HG02981 (cell line): ENCODE measurements at regions not wholly inside any gene's neighbourhood (a gene's known extent, or its start where the extent isn't known, plus 50 kb on each side); places are given as distances from the start of the nearest gene placed in this dataset.

Source experiments
- ATAC-seq: cut with Tn5 transposase; IDR thresholded peaks from one replicate; pipeline ENCODE4 v1.9.1; 2021; ENCODE audit warnings: mild to moderate bottlenecking, moderate library complexity; ENCODE audit not compliant: unreplicated experiment

DNA sequence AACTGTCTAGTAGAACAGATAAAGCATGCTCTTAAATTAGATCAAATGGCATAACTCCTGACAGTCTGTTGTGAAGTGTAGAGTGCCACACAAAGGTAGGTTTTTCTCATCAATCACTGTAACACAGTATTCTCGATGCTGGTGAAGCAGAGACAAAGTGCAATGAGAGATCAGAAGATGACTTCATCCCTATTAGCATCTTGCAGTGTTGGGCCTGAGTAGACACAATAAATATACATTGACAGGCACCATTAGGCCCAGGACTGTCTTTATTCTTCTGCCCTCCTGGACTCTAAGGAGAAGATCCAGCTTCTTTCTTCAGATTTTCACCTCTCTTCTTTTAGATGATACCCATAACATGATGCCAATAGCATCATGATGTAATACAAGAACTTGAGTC, 478.0 kb upstream of the TENM4 start:
- no peak for ATAC-seq

DNA sequence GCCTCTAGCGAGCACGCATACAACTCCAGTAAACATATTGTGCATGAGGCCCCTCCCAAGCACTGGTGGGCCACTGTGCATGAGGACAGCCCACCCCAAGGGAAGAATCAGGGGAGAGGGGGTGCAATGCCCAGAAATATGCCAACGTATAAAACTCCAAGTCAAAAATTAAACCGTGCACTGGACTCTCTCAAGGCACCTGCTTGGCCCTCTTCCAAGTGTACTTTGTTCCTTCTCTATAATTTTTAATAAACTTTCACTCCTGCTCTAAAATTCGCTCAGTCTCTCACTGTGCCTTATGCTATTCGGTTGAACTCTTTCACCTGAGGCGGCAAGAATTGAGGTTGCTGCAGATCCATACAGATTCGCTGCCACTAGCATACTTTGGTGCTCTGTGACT, 465.3 kb upstream of the TENM4 start:
- ATAC-seq = no peak

GRCh38 chr11:79902493-79902892, 461.7 kb upstream of the TENM4 start:
- ATAC-seq = no peak

DNA sequence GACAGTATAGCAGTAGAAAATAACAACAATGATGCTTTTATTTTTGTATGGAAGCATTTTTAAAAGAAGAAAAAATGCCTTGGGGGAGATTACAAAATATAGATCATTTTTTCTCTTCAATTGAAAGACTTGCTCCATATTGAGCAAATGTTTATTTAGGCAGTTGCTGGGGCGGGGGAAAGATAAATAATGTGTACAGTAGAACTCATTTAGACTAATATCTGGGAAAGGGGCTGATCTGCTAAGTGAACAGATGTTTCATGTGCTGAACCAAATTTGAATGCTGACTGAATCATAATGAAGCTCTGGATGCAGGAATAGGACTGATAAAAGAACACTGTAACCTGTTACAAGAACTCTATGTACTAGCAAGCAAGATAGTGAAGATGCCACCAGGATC, 457.1 kb upstream of the TENM4 start:
- no peak for ATAC-seq

DNA sequence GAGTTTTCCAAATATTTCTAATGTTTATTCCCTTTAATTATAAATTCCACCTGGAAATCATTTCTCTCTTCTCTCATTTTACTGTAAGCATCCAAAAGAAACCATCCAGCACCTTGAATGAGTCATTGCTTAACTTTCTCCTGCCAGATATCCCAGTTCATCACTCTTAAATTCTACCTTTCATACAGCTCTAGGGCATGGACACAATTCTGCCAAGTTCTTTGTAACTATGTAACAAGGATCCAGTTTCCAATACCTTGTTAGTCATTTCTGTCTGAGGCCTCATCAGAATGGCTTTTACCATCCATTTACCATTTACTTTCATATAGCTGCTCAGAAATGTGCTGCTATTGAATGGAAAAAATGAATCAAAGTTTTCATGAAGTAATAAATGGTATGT, 455.4 kb upstream of the TENM4 start:
- no peak for ATAC-seq

DNA sequence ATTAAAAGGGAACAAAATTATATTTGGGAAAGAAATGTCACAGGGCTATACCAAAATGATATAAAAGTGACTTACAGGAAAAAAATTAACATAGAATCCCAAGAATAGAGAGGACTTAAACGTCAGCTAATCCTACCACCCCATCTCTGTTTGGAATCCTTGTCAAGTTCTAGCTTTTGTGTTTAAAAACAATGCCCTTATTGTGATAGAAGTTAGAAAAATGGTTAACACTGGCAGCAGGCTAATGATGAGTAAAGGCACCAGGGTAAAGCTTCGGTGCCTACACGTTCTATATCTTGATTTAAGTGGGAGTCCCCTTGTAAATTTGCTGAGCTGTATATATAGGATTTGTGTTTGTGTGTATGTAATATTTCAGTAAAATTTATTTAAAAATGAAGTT, 453.3 kb upstream of the TENM4 start:
- no peak for ATAC-seq

- no peak for ATAC-seq
Observed at GRCh38 chr11:79890272-79890671, 449.4 kb upstream of the TENM4 start.

DNA sequence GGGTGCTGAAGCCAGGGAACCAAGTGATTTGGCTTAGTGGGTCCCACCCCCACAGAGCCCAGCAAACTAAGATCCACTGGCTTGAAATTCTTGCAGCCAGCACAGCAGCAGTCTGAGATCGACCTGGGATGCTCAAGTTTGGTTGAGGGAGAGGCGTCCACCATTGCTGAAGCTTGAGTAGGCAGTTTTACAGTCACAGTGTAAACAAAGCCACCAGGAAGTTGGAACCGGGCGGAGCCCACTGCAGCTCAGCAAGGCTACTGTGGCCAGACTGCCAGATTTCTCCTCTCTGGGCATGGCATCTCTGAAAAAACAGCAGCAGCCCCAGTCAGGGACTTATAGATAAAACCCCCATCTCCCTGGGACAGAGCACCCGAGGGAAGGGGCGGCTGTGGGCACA, 424.1 kb upstream of the TENM4 start:
- no peak for ATAC-seq

DNA sequence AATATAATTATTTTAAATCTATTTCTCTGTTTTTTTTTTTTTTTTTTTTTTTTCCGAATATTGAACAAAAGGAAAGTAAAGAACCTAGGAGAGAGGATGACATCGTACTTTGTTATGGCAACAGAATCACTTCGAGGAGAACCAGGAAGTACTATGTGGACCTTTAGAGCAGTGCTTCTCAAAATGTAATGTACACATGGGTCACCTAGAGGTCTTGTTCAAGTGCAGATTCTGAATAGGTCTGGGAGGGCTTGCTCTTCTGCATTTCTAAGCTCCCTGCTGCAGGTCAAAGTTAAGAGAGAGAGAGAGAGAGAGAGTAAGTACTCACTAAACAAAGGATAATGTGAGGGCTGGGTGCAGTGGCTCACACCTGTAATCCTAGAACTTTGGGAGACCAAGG, 419.5 kb upstream of the TENM4 start:
- ATAC-seq = no peak

DNA sequence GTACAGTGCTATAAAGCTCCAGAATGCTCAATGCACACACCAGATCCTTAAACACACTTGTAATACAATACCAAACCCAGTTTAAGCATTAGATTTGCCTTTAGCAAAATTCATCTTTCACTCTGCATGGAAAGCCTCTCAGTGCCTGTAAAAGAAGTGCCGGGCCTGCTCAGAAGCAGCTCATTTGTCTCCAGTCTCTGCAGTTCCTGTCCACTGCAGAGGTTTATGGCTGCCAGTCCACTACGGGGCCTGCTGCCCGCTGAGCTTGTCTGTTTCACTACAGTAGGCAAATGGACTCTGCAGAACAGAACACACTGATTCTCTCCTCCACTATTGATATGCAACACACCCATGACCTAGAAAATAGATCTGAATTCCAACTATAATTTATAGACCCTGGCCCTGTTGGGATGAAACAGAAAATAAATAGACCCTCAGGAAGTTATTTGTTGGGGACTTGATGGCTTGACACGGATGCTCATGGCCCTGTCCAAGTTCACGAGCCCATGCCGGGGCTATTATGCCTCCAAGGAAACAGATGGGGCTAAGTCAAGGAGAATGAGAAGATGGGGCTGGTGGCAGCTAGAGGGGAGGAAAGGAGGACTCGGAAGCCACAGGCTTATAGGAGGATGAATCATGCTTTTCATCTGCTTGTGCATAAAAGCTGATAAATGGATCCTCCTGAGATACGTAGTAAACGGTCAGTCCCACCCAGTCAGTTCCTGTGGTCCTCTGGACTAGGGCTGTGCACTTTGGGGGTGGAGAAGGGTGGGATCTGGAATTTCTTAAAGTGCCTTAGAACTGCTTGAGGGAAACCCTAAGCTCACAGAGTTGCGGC, 416.8 kb upstream of the TENM4 start:
- ATAC-seq = no peak

DNA sequence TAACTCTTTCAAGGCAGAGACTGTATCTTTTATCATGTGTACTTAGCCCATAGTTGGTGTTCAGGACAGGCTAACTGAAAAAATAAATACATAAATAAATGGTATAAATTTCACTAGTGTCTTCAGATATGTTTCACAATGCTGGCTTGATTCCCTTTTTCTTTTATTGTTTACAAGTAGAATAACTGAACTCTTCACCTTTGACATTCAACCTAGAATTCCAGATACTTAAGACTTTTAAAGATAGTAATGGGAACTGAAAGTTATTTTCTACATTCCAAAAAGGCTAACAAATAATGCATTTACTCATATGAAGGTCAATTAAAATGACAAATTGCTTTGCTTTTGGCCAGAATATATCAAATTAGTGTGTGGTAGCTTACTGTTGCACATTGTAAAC, 411.3 kb upstream of the TENM4 start:
- no peak for ATAC-seq

DNA sequence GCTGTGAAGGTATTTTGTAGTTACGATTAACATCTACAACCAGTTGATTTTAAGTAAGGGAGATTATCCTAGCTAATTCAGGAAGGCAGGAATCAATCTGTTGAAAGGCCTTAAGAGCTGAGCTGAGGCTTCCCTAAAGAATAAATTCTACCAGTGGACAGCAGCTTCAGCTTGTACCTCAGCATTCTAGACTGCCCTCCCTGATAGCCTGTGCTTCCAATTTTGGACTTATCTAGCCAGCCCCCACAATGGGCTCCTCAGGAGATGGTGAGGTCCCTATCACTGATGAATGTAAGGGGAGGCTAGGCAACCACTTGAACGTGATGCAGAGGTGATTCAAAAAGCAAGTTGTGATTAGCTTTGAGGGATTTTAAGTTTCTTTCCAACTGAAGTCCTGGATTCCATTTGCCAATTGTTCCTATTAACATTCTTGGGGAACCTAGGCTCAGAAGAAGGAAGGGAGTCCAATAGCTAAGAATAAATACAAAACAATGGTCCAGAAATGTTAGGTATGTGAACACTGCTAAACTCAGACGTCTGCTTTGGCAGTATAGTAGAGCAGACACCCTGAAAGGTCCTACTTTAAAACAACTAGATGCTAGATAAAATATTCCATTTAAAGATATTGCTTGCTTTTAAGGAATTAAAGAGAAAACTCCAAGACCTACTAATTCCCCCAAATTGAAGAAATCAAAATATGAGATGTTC, 404.3 kb upstream of the TENM4 start:
- no peak for ATAC-seq

DNA sequence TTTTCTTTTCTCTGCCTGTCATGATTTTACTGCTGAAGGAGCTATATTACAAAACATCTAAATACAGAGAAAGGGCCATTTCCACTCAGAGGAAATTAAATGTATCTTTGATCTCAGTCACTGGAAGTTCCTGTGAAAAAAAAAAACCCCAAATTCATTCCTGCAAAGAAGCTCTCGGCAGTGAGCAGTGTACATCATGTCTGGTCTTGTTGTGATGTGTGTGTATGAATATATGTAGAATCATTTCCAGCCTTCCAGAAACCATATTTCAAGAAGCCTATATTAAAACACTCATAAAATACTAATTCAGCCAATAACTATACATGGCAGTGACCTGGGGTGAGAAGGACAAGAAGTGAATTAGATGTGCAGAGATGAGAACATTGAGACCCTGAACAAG, 393.2 kb upstream of the TENM4 start:
- no peak for ATAC-seq

- no peak for ATAC-seq
Observed at GRCh38 chr11:79830446-79830845, 389.6 kb upstream of the TENM4 start.

- no peak for ATAC-seq
Observed at GRCh38 chr11:79829891-79830290, 389.1 kb upstream of the TENM4 start.

- ATAC-seq = no peak
Observed at GRCh38 chr11:79822766-79823165, 381.9 kb upstream of the TENM4 start.

DNA sequence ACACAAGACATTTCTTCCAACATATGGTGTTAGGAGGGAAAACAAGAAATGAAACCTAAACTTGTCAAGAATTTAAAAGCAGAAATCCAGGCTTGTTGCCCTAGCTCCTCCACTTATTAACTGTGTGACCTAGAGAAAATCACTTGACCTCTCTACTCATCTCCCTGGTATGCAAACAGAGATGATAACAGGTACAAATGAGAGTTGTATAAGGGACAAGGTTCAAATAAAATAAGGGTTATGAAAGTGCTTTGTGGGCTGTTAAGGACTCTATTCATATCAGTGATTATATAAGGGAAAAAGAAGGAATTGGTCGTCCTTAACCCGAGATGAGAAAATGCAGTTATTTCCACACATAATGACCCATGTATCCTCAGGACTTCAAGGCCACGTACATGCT, 372.7 kb upstream of the TENM4 start:
- ATAC-seq = no peak

- ATAC-seq = no peak
Observed at GRCh38 chr11:79809487-79809886, 368.7 kb upstream of the TENM4 start.

- no peak for ATAC-seq
Observed at GRCh38 chr11:79807506-79807905, 366.7 kb upstream of the TENM4 start.

- ATAC-seq = no peak
Observed at GRCh38 chr11:79796704-79797103, 355.9 kb upstream of the TENM4 start.

GRCh38 chr11:79794484-79795393, 353.9 kb upstream of the TENM4 start:
- no peak for ATAC-seq
